Activated CD8-positive, alpha-beta memory T cell treated with anti-CD3 and anti-CD28 coated beads, Interleukin-2, amount 50 U/mL, for 48 hours (primary cell): ENCODE measurements at regions not wholly inside any gene's neighbourhood (a gene's known extent, or its start where the extent isn't known, plus 50 kb on each side); places are given as distances from the start of the nearest gene placed in this dataset.

ENCODE experiments used
- DNase-seq: peaks from one replicate; pipeline ENCODE4 v3.0.0-alpha.2; 2020

GRCh38 chr14:101383737-101384338 lies 177.5 kb upstream of the DIO3 start:
- DNase-seq = no peak

DNA sequence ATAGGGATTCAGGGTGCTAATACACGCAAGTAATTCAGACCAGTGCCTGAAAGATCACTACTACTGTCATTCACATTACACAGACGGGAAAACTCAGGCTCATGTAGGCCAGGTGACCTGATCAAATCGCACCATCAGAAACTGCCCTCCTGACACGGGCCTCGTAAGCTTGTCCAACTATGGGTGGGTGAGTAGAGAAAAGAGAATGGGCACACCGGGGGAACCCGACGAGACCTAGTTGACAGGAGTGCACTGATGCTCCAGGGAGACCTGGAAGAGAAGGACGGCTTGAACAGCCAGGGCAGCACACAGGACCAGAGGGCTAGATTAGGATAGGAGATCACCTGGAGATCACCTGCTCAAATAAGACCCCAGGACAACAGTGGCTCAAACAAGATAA lies 166.9 kb upstream of the DIO3 start:
- DNase-seq = no peak

GRCh38 chr14:101395779-101396178 lies 165.5 kb upstream of the DIO3 start:
- no peak for DNase-seq

DNA sequence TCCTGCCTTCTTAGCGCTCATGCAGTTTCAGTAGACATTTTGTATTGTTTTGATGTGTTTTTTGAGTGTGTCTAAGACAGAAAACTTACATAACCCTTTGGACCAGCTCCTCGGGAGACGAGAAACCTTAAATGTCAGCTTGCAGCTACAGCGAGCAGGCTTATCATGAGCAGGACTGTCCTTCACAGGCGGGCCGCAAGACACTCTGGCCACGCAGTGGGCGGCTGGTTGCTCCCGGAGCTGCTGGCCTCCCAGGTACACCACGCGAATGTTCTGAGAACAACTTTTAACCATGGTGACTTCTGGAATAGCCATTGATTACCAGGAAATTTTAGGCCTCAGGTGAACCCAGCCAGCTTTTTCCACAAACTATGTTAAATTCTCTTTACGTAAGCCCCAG lies 164.1 kb upstream of the DIO3 start:
- DNase-seq = no peak

GRCh38 chr14:101398011-101398410 lies 163.3 kb upstream of the DIO3 start:
- no peak for DNase-seq

GRCh38 chr14:101399737-101400517 lies 161.4 kb upstream of the DIO3 start:
- no peak for DNase-seq

DNA sequence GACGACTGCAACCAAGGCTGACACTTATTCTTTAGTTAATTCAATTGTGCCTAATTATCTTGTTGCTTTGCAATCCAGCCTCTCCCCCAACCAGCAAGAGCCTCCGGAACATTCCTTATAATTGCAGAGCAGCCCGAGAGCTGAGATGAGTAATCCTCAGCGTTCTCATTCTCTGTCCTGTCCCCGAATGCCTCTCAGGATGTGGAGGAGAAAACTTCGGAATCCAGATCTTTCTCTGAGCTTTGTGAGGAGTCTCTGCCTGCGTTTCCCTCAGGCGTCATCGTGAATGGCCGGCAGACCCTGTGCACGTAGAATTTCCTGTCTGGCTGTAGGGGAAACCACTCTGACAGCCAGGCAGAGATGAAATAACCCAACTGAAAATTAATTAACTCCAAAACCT lies 160.5 kb upstream of the DIO3 start:
- DNase-seq = no peak

GRCh38 chr14:101402936-101403660 lies 158.2 kb upstream of the DIO3 start:
- no peak for DNase-seq

- no peak for DNase-seq
Measured at GRCh38 chr14:101404426-101405170, 156.7 kb upstream of the DIO3 start.

DNA sequence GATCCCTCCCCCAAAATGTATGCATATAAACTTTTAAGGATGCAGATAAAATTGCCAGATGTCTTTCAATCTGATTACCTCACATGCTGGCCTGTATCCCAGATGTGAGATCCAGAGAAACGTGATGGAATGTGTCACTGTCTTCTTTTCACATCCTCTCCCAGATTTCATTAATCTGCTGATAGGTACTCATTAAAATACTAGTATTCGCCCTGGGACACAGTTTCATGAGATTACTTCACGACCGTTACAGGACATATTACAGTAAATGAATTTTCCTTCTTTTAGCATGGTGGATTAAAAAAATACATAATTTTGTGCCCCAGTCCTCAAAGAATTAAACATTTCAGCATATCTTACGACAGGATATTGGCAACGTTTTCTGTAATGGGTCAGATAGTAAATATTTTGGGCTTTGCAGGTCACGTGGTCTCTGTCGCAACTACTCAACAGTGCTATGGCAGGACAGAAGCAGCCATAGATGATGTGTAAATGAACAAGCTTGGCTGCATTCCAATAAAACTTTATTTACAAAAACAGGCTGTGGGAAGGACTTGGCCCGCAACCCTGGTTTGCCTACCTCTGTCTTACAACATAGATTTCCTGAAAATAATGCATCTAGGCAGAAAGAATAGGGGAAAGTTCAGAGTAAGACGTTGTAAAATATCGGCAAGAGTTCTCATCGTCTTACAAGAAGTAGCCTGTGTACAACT lies 156.0 kb upstream of the DIO3 start:
- DNase-seq = no peak

DNA sequence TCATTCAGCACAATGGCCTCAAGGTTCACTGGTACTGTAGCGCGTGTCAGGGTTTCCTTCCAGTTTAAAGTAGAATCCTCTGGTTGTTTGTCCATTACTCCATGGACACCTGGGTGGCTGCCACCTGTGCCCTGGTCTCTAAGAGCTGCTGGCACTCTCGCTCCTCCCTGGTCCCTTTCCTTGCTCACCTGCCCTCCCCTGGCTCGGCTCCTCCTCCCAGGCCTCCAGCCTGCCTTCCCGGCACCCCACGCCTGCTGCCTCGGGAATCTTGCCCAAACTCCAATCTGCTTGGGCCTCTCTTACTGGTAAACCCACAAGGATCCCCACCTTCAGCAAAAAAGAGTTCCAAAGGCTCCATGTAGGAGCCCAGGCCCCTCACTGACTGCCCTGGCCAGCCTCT lies 154.4 kb upstream of the DIO3 start:
- no peak for DNase-seq

GRCh38 chr14:101407328-101407727 lies 154.0 kb upstream of the DIO3 start:
- DNase-seq = no peak

DNA sequence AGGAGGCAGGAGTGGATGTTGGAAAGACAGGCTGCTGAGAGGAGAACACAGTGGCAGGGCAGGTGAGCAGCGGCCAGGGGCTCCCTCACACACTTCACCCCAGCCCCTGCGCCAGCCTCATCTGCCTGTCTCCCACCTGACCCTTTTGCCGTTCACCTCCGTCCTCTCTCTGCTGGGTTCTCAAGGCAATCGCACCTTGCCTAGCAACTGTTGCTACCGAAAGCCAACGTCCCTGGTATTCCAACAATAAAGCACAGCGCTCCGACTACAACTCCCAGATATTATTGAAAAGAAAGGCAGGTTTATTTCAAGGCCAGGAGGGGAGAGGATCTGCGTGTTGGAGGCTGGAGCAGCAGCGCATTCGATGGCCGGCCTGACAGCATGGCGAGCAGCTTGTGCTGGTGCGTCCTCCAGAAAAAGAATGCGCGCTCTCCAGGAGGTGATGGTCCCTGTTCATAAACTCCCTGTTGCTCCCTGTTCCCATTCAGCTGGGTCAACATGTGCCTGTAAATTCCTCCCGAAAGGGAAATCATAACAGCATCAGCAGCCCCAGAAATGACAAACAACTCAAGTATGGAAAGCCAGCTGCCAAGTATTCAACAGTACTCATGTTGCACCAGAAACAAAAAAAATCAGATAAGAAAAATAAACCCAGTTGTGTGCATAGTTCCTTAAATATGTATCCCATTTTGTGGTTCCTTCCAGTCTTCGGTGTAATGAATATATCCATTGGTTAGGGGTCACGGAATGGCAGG lies 153.0 kb upstream of the DIO3 start:
- no peak for DNase-seq

- no peak for DNase-seq
Measured at GRCh38 chr14:101409006-101409543, 152.2 kb upstream of the DIO3 start.

DNA sequence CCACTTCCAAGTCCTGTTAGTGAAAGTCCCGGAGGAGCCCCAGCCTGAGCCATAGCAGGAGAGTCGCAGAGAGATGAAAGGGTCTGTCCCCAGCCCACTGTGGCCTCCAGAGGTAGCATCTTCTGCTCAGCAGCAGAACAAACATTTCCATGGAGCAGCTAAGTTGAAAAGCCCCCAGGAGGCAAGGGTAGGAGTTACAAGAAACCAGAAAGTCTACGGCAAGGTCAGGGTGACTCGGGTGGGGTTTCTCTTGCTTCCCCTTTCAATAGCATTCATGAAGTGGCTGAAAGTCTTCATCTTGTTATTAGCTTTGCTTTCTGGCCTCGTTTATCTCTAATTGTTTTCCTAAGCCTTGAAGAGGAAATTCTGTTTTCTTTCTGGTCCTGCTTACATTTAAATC lies 151.2 kb upstream of the DIO3 start:
- DNase-seq = no peak

- DNase-seq = no peak
Measured at GRCh38 chr14:101411151-101411550, 150.1 kb upstream of the DIO3 start.

DNA sequence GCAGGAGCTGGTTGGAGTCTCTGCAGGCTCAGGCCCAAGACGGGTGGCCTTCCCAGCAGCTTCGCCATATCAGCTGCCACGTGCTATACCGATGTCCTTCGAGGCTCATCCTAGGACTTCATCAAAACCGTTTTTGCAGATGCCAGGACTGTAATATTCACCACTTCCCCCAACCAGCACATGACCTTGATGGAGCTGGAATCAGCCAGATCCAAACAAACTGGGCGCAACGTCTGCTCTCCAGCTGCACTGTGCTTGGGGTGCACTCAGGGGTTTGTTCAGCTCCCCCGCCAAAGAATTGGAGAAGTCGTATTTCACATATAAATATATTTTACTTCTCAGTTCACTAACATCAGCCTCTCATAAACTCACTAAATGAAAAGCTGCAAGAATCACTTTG lies 149.5 kb upstream of the DIO3 start:
- no peak for DNase-seq

DNA sequence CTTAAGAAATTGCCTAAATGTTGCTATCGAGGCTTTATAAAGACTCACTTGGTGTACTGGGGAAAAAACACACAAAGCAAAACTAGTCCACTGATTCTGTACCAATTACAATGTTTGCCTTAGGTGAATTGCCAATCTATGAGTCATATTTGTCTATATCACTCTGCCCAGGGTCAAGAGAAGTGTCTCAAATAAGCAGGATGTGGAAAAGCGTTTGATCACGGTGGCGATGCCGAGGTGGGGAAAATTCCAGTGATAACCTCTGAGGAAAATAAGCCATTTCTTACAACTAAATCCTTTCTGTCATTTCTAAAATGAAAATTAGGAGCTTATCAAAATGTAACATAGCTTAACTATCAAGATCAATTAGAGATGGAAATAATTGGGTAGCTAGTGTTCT lies 148.6 kb upstream of the DIO3 start:
- no peak for DNase-seq

- no peak for DNase-seq
Measured at GRCh38 chr14:101417434-101417833, 143.9 kb upstream of the DIO3 start.

DNA sequence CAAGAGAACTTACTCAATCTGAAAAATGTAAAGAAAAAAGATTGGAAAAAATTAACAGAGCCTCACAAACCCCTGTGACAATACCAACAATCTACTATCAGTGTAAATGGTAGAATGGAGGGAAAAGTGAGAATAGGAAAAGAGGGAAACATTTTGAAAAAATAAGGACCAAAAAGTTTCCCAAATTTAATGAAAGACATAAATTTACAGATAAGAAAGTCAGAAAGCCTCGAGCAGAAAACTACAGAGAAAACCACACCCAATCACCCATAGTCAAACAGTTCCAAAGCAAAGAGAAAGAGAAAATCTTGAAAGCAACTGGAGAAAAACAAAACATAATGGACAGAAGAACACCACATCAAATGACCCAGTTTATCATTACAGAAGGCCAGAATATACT lies 142.7 kb upstream of the DIO3 start:
- DNase-seq = no peak

DNA sequence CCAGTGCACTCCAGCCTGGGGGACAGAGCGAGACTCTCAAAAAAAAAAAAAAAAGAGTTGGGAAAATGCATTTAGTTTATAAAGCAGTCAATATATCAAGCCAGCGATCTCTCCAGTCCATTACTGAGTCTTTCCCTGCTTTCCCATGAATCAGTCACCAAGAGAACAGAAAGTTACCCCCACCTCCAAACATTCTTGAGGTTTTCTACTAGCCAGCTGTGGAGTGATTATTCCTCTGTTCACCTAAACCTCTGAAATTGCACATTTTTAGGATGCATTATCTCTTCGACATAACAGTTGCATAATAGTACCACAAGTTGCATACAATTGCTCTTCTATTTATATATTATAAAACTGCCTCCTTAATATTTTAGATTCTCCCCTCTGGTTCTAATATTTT lies 134.8 kb upstream of the DIO3 start:
- DNase-seq = no peak

DNA sequence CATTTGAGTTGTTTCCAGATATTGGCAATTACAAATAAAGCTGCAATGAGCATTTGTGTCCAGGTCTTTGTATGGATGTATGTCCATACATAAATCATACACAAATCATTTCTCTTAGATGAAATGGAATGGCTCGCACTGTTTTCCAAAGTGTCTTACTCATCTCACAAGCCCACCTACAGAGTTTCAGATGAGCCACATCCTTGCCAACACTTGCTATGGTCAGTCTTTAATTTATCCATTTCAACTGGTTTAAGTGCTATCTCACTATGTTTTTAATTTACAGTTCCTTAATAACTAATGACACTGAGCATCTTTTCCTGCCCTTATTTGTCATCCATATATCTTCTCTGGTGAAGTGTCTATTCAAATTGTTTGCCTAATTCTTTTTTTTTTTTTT lies 132.9 kb upstream of the DIO3 start:
- no peak for DNase-seq
